NCI-H510A treated with DMSO at 0.1 percent for 48 hours (cell line): ENCODE measurements at regions not wholly inside any gene's neighbourhood (a gene's known extent, or its start where the extent isn't known, plus 50 kb on each side); places are given as distances from the start of the nearest gene placed in this dataset.

Experiments
- DNase-seq: peaks from one replicate; lab custom pipeline; 2025; lab: John Stamatoyannopoulos, UW

- peak; percentile 75 for DNase-seq
These were observed 267.9 kb upstream of the GHITM start for GRCh38 chr10:83871187-83872081.

- no peak for DNase-seq
These were observed 259.0 kb upstream of the GHITM start for GRCh38 chr10:83880252-83880791.

DNA sequence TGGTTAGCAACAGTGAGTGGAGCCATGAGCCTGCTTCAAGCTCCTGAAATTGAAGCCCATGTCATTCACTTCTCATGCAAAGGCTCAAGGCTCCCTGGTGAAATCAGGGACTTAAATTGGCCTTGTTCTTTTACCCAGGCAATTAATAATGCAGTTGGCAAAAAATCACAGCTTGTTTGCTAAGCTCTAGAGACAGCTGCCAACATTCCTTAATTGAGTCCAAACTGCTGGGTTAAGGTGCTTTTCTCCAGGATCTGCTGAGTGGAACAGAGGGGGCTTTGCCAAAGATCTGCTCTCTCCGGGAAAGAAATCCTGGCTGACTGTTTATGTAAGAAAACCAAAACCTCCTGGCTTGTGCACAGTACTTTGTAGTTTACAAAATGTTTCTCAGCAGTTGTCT lies 257.6 kb upstream of the GHITM start:
- DNase-seq, result no peak

DNA sequence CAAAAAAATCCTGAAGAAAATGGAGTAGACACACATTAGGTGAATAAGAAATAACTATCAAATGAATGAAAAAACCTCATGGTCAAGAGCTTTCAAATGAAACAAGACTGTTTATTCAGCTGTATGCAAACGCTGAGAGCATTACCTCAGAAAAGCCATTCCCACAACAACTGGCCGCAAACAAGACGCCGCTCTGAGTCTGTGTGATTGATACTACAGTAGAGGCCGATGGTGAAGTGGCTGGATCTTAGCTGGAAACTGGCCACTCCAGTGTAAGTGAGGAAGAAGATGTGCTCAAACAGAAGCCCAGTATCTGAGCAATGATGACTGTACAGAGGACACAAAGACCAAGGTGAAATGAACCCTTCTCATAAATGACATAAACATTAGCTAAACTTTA lies 252.4 kb upstream of the GHITM start:
- peak; percentile 78 for DNase-seq

- no peak for DNase-seq
These were observed 246.6 kb upstream of the GHITM start for GRCh38 chr10:83892737-83893136.

GRCh38 chr10:83896219-83896618 lies 243.1 kb upstream of the GHITM start:
- no peak for DNase-seq

GRCh38 chr10:83897626-83898025 lies 241.7 kb upstream of the GHITM start:
- no peak for DNase-seq

DNA sequence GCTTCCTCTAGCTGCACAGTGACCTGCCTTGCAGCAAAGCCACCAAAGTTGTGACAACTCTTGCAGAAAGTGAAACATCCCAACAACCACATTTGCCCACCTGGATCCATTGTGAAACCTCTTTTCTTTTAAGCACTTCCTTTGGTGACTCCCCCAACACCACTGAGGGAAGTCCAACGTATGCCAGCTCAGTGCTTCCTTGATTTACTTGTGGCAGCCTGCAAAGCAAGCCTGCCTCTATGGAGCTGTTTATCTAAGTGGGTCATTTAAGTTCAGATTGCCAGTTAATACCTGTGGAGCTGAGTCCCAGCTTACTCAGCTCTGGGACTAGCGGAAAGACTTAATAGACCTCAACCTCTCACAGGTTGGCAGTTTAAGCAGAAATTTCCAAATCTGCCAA lies 230.8 kb upstream of the GHITM start:
- no peak for DNase-seq

GRCh38 chr10:83909001-83909400 lies 230.3 kb upstream of the GHITM start:
- DNase-seq, result no peak

- no peak for DNase-seq
These were observed 223.5 kb upstream of the GHITM start for GRCh38 chr10:83915801-83916200.

- DNase-seq, result no peak
These were observed 221.5 kb upstream of the GHITM start for GRCh38 chr10:83917537-83918506.

DNA sequence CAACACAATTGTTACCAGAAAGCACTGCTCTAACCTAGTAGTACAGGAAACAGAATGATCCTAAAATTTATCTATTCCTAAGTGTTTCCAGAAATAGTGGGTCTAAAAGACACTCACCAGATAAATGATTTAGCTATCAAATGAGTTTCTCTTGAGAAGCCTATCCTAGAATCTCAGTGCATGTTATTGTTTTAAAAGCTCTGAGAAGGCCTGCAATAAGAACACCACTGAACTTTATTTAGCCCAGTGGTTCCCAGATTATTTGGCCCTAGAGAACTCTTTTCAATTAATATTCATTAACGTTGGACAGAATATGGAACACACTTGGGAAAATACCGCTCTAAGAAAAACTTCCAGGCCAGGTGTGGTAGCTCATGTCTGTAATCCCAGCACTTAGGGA lies 220.1 kb upstream of the GHITM start:
- no peak for DNase-seq

- DNase-seq, result no peak
These were observed 217.1 kb upstream of the GHITM start for GRCh38 chr10:83921984-83922860.

GRCh38 chr10:83925133-83925532 lies 214.2 kb upstream of the GHITM start:
- no peak for DNase-seq

GRCh38 chr10:83926606-83927005 lies 212.7 kb upstream of the GHITM start:
- no peak for DNase-seq

- no peak for DNase-seq
These were observed 212.1 kb upstream of the GHITM start for GRCh38 chr10:83927166-83927565.

- no peak for DNase-seq
These were observed 209.9 kb upstream of the GHITM start for GRCh38 chr10:83929399-83929798.

- no peak for DNase-seq
These were observed 207.6 kb upstream of the GHITM start for GRCh38 chr10:83931669-83932068.

DNA sequence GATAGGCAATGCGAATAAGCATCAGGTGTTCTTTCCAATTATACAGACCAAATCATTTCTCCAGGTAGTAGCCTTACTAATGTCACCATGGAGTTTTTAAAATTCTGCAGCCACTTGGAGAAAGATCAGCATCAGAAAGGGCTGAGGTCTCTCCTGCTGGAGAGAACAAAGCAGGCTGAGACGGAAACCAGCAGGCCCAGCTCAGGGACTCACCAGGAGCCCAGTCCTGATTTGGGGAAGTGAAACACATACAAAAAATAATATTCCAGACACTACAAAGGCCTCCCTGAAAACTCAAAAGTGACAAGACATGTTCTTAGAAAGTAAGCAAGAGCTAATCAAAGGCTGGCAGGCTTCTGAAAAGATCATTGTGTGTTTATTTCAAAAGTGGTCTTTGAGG lies 207.1 kb upstream of the GHITM start:
- DNase-seq, result no peak

DNA sequence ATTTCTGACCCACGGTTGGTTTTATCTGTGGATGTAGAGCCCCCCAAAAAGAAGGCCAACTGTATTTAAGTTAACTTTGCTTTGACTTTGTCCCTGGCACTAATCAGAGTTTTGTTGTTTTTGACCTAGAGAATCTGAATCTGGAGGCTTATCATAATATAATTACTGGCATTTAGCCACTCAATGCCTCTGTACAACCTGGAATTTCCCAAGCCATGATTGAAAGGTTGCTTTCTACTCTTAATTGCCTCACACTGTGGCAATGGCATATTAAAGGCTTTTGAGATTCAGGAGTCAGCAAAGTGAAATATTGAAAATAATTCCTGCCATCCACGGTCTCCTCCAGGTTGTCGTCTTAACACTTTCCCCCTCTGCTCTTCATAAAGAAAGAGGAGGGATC lies 205.2 kb upstream of the GHITM start:
- DNase-seq, result no peak

DNA sequence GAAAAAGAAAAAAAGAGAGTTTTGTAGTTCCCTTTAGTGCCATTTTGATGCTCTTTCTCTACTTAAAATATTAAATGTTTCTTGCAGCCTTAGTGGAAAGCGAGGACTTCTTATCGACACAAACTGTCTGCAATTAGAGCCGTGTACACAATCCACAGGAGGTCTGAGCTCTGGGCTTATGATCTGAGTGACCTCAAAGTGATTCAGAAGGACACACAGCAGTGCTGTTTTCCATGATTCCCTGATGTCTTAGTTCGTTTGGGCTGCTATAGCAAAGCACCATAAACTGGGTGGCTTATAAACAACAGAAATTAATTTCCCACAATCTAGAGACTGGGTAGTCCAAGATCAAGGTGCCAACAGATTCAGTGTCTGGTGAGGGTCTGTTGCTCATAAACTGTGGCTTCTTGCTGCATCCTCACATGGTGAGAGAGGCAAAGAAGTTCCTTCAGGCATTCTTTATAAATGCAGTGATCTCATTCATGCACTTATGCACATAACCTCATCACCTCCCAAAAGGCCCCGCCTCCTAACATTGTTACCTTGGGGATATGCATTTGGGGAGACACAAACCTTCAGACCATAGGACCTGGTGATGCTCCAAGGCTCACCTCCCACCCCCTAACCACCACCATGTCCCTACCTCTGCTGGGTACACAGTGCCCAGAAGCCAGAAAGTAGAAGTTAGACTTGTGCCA lies 204.5 kb upstream of the GHITM start:
- no peak for DNase-seq
